ENCODE measurements at regions not wholly inside any gene's neighbourhood (a gene's known extent, or its start where the extent isn't known, plus 50 kb on each side); places are given as distances from the start of the nearest gene placed in this dataset.

GRCh38 chr4:18321956-18322530, 300.5 kb upstream of the LCORL start:
- no peaks in the 10 kb centered on the region for H3K27me3 ChIP-seq (ENCODE audit: insufficient read depth, poor library complexity, severe bottlenecking)
- TF ChIP-seq, protein P1, sequence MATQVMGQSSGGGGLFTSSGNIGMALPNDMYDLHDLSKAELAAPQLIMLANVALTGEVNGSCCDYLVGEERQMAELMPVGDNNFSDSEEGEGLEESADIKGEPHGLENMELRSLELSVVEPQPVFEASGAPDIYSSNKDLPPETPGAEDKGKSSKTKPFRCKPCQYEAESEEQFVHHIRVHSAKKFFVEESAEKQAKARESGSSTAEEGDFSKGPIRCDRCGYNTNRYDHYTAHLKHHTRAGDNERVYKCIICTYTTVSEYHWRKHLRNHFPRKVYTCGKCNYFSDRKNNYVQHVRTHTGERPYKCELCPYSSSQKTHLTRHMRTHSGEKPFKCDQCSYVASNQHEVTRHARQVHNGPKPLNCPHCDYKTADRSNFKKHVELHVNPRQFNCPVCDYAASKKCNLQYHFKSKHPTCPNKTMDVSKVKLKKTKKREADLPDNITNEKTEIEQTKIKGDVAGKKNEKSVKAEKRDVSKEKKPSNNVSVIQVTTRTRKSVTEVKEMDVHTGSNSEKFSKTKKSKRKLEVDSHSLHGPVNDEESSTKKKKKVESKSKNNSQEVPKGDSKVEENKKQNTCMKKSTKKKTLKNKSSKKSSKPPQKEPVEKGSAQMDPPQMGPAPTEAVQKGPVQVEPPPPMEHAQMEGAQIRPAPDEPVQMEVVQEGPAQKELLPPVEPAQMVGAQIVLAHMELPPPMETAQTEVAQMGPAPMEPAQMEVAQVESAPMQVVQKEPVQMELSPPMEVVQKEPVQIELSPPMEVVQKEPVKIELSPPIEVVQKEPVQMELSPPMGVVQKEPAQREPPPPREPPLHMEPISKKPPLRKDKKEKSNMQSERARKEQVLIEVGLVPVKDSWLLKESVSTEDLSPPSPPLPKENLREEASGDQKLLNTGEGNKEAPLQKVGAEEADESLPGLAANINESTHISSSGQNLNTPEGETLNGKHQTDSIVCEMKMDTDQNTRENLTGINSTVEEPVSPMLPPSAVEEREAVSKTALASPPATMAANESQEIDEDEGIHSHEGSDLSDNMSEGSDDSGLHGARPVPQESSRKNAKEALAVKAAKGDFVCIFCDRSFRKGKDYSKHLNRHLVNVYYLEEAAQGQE (IDR thresholded peaks at IDR 0.05; ENCODE audit: insufficient replicate concordance, low read depth) = no peak
- TF ChIP-seq GABPA (IDR thresholded peaks at IDR 0.05; ENCODE audit: low read depth) (no peak), POLR2AphosphoS5 (IDR thresholded peaks at IDR 0.05; ENCODE audit: low read depth) (no peak), CTCF (IDR thresholded peaks at IDR 0.05; ENCODE audit: insufficient read depth, low read length) (no peak), SPI1 (IDR thresholded peaks at IDR 0.05; ENCODE audit: borderline replicate concordance, low read depth) (no peak)
- no peak overlapping the region for H3K4me3 ChIP-seq (replicated peaks; ENCODE audit: insufficient read depth, low read length)
- no peak for DNase-seq (ENCODE audit: low read depth in 1 of 2, low spot score in 1 of 2)
- no peak overlapping the region for H3K27ac ChIP-seq (replicated peaks)

GRCh38 chr4:18319431-18319830, 297.9 kb upstream of the LCORL start:
- DNase-seq (ENCODE audit: low read depth in 1 of 2, low spot score in 1 of 2) = no peak
- TF ChIP-seq GABPA (IDR thresholded peaks at IDR 0.05; ENCODE audit: low read depth) = no peak
- no peak for TF ChIP-seq SPI1 (IDR thresholded peaks at IDR 0.05; ENCODE audit: borderline replicate concordance, low read depth)
- no peak for TF ChIP-seq POLR2AphosphoS5 (IDR thresholded peaks at IDR 0.05; ENCODE audit: low read depth)
- no peak for TF ChIP-seq CTCF (IDR thresholded peaks at IDR 0.05; ENCODE audit: insufficient read depth, low read length)
- TF ChIP-seq, protein P1 (IDR thresholded peaks at IDR 0.05; ENCODE audit: insufficient replicate concordance, low read depth) = no peak
- H3K4me3 ChIP-seq (replicated peaks; ENCODE audit: insufficient read depth, low read length) = no peak overlapping the region
- no peaks in the 10 kb centered on the region for H3K27me3 ChIP-seq (ENCODE audit: insufficient read depth, poor library complexity, severe bottlenecking)
- H3K27ac ChIP-seq (replicated peaks) = no peak overlapping the region

DNA sequence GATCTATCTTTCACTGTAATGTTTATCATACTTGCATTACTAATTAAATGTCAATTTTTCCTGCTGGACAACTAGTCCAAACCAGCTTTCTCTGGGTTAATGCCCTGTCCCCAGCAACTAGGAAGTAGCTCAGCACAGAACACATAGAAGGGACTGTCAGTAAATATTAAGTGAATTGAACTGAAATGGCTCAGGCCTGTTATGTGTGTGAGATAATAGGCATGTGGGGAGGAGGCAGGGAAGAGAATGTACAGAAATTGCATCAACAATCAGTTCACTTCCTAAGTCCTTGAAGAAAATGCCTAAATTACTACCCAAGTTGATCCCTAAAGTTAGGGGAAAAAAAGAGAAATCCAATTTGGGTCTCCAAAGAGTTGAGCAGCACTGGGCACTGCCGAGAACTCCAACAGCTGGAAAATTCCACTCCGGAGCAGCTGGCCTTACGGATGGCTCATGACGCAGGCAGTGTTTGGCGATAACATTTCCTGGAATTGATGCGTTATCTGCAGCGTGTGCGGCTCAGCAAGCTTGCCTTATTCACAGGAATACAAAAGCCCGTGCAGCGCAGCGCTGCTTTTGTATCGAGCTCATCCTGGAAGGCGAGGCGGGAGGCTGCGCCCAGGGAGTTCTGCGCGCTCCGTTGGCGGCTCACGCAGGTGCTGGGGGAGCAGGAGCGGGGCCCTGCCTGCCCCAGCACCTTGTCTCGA, 297.3 kb upstream of the LCORL start:
- no peak overlapping the region for H3K27ac ChIP-seq (replicated peaks)

More for the DNA sequence above, 297.3 kb upstream of the LCORL start:
- TF ChIP-seq POLR2AphosphoS5 (IDR thresholded peaks at IDR 0.05; ENCODE audit: low read depth) (no peak), SPI1 (IDR thresholded peaks at IDR 0.05; ENCODE audit: borderline replicate concordance, low read depth) (no peak), CTCF (IDR thresholded peaks at IDR 0.05; ENCODE audit: insufficient read depth, low read length) (no peak), GABPA (IDR thresholded peaks at IDR 0.05; ENCODE audit: low read depth) (no peak)
- TF ChIP-seq, protein P1 (IDR thresholded peaks at IDR 0.05; ENCODE audit: insufficient replicate concordance, low read depth) = no peak
- DNase-seq (ENCODE audit: low read depth in 1 of 2, low spot score in 1 of 2) = no peak
- H3K27me3 ChIP-seq (ENCODE audit: insufficient read depth, poor library complexity, severe bottlenecking) = no peaks in the 10 kb centered on the region
- H3K4me3 ChIP-seq (replicated peaks; ENCODE audit: insufficient read depth, low read length) = no peak overlapping the region

Data from HL-60 (cell line).